A673 (cell line): ENCODE measurements at regions not wholly inside any gene's neighbourhood (a gene's known extent, or its start where the extent isn't known, plus 50 kb on each side); places are given as distances from the start of the nearest gene placed in this dataset.

ENCODE experiments used
- BruUV-seq: library from RNA; stranded (reverse); fragments of 400-500 nt; replicated peaks from 2 replicates; lab custom pipeline; 2021; lab: Mats Ljungman, UMichigan
- CTCF ChIA-PET: fragments of 300-600 bp; sonication (Branson Sonifier 250); formaldehyde crosslinking; loops from one replicate; lab custom pipeline; 2022; ENCODE audit warnings: antibody characterized with exemption; lab: Charles Lee
- POLR2A ChIA-PET: fragments of 300-600 bp; sonication (Branson Sonifier 250); formaldehyde crosslinking; loops from one replicate; lab custom pipeline; 2022; ENCODE audit warnings: antibody characterized with exemption; ENCODE audit not compliant: low non-redundant PET; lab: Charles Lee
- DNase-seq: peaks from one replicate; pipeline ENCODE4 v3.0.0-alpha.2; 2015; ENCODE audit warnings: low spot score
- H3K27ac ChIP-seq: fragments of 200-600 bp; sonication (generic); 2 replicates; pipeline ENCODE4 v1.5.1; 2016; ENCODE audit warnings: mixed run types, low read depth, mild to moderate bottlenecking, mixed read lengths, antibody characterized with exemption, low read length; ENCODE audit not compliant: poor library complexity, severe bottlenecking
- H3K27me3 ChIP-seq: fragments of 200-600 bp; sonication (generic); replicated peaks from 2 replicates; pipeline ENCODE4 v1.6.1; 2017; ENCODE audit warnings: mixed run types, low read depth, mild to moderate bottlenecking, mixed read lengths, antibody characterized with exemption, low read length; ENCODE audit not compliant: insufficient read depth, poor library complexity
- H3K36me3 ChIP-seq: fragments of 200-600 bp; sonication (generic); 2 replicates; pipeline ENCODE4 v1.6.1; 2016; ENCODE audit warnings: mixed run types, mild to moderate bottlenecking, mixed read lengths, antibody characterized with exemption, low read length; ENCODE audit not compliant: insufficient read depth, poor library complexity, severe bottlenecking
- H3K4me1 ChIP-seq: fragments of 200-600 bp; sonication (generic); 2 replicates; pipeline ENCODE4 v1.6.1; 2017; ENCODE audit warnings: mixed run types, mild to moderate bottlenecking, mixed read lengths, antibody characterized with exemption, low read length; ENCODE audit not compliant: insufficient read depth, poor library complexity, severe bottlenecking
- H3K4me3 ChIP-seq: fragments of 200-600 bp; sonication (generic); 2 replicates; pipeline ENCODE4 v1.5.1; 2016; ENCODE audit warnings: low read depth, mixed run types, mild to moderate bottlenecking, mixed read lengths, low read length; ENCODE audit not compliant: poor library complexity, severe bottlenecking
- H3K9me3 ChIP-seq: fragments of 200-600 bp; sonication (generic); 2 replicates; pipeline ENCODE4 v1.6.1; 2016; ENCODE audit warnings: mixed run types, low read depth, mild to moderate bottlenecking, mixed read lengths, antibody characterized with exemption, low read length; ENCODE audit not compliant: poor library complexity, severe bottlenecking
- CTCF ChIP-seq: fragments of 300-800, 200-600 bp; sonication (generic); conservative IDR thresholded peaks from 2 replicates; pipeline ENCODE4 v1.5.1; 2017; ENCODE audit warnings: low read depth, mild to moderate bottlenecking, antibody characterized with exemption, low read length, moderate library complexity, mixed read lengths
- EZH2 ChIP-seq: fragments of 200-600 bp; sonication (generic); IDR thresholded peaks from 2 replicates; pipeline ENCODE4 v1.6.1; 2017; ENCODE audit warnings: borderline replicate concordance, low read depth, mild to moderate bottlenecking, mixed read lengths, antibody characterized with exemption, low read length; ENCODE audit not compliant: poor library complexity, severe bottlenecking
- intact Hi-C: fragments of 100-400 bp; cut with micrococcal nuclease; formaldehyde crosslinking; loops from one replicate; pipeline ENCODE4 v1.10.0; 2022; ENCODE audit not compliant: unreplicated experiment

GRCh38 chr16:52757746-52758472 is 211.0 kb upstream of the TOX3 start:
- H3K4me3 ChIP-seq, result no peak overlapping the region
- ChIA-PET POLR2A (no interaction called here), CTCF (no interaction called here)
- intact Hi-C loops, result no loop called here
- H3K9me3 ChIP-seq, result no peaks in the 10 kb centered on the region
- peaks cover under 1% of the 10 kb centered on the region for H3K27me3 ChIP-seq
- H3K4me1 ChIP-seq, result no peaks in the 10 kb centered on the region
- BruUV-seq, result no TSS peak
- no peak for TF ChIP-seq EZH2
- no peak for TF ChIP-seq CTCF
- no peaks in the 10 kb centered on the region for H3K36me3 ChIP-seq
- no peak for DNase-seq
- no peak overlapping the region for H3K27ac ChIP-seq

GRCh38 chr16:52756812-52757517 is 210.0 kb upstream of the TOX3 start:
- no peak for DNase-seq
- intact Hi-C loops, result no loop called here
- no TSS peak for BruUV-seq
- no peaks in the 10 kb centered on the region for H3K27me3 ChIP-seq
- H3K36me3 ChIP-seq, result no peaks in the 10 kb centered on the region
- no peaks in the 10 kb centered on the region for H3K4me1 ChIP-seq
- TF ChIP-seq EZH2 (no peak), CTCF (no peak)
- ChIA-PET CTCF (no interaction called here), POLR2A (no interaction called here)
- no peaks in the 10 kb centered on the region for H3K9me3 ChIP-seq
- no peak overlapping the region for H3K4me3 ChIP-seq
- no peak overlapping the region for H3K27ac ChIP-seq

- DNase-seq, result no peak
- Histone ChIP-seq H3K4me1 (no peaks in the 10 kb centered on the region), H3K36me3 (no peaks in the 10 kb centered on the region), H3K9me3 (no peaks in the 10 kb centered on the region), H3K4me3 (no peak overlapping the region), H3K27ac (no peak overlapping the region), H3K27me3 (peaks cover 1% of the 10 kb centered on the region)
- POLR2A ChIA-PET, result interaction anchor here (0.5 kb wide), 1 partner anchor 32 kb away, joined by 5 read pairs; no protein-coding TSS in a partner anchor
- BruUV-seq, result no TSS peak
- CTCF ChIA-PET, result no interaction called here
- intact Hi-C loops, result no loop called here
- TF ChIP-seq CTCF (no peak), EZH2 (no peak)
These were observed 208.5 kb upstream of the TOX3 start for GRCh38 chr16:52755396-52755795.
